ENCODE measurements at regions not wholly inside any gene's neighbourhood (a gene's known extent, or its start where the extent isn't known, plus 50 kb on each side); places are given as distances from the start of the nearest gene placed in this dataset.

DNA sequence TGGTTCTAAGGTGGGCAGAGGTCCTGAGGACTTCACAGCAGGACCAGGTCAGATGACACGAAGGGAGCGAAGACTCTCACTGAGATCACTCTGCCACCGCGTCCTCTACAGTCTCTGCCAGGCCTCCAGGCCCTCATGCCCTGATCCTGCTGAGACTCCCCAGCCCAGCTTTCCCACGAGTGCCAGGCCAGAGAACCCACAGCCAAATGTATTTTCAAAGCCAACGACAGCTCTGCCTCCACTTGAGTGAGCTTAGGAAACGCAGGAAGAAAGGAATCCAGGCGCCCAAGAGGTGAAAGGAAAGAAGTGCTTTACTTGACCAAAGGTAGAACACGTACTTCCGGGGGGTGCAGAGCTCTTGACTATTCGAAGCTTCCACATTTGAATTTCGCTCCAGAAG, 275.0 kb downstream of the XXYLT1 start:
- H3K9me3 ChIP-seq (ENCODE audit: insufficient read depth, low read depth): no peaks in the 10 kb centered on the region
- no peaks in the 10 kb centered on the region for H4K20me1 ChIP-seq (ENCODE audit: insufficient read depth)
- BruUV-seq (replicated peaks): no TSS peak
- no peak overlapping the region for H3K27ac ChIP-seq
- intact Hi-C loops (cut with micrococcal nuclease; ENCODE audit: unreplicated experiment): no loop called here
- H3K36me3 ChIP-seq (ENCODE audit: low read depth): no peaks in the 10 kb centered on the region
- H3K4me2 ChIP-seq: no peak overlapping the region
- no peak overlapping the region for H2AFZ ChIP-seq
- H3K4me3 ChIP-seq: no peak overlapping the region
- TF ChIP-seq EZH2 (IDR thresholded peaks at IDR 0.05; ENCODE audit: low read depth): no peak
- TF ChIP-seq, protein P1, sequence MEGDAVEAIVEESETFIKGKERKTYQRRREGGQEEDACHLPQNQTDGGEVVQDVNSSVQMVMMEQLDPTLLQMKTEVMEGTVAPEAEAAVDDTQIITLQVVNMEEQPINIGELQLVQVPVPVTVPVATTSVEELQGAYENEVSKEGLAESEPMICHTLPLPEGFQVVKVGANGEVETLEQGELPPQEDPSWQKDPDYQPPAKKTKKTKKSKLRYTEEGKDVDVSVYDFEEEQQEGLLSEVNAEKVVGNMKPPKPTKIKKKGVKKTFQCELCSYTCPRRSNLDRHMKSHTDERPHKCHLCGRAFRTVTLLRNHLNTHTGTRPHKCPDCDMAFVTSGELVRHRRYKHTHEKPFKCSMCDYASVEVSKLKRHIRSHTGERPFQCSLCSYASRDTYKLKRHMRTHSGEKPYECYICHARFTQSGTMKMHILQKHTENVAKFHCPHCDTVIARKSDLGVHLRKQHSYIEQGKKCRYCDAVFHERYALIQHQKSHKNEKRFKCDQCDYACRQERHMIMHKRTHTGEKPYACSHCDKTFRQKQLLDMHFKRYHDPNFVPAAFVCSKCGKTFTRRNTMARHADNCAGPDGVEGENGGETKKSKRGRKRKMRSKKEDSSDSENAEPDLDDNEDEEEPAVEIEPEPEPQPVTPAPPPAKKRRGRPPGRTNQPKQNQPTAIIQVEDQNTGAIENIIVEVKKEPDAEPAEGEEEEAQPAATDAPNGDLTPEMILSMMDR (conservative IDR thresholded peaks at IDR 0.05): no peak
- H3F3A ChIP-seq (ENCODE audit: insufficient read depth, low read depth): no peaks in the 10 kb centered on the region
- no peaks in the 10 kb centered on the region for H3K27me3 ChIP-seq (ENCODE audit: insufficient read depth, low read depth)
- POLR2A ChIA-PET (ENCODE audit: unreplicated experiment): interaction anchor here (0.7 kb wide), 1 partner anchor 62 kb away, joined by 4 read pairs; no protein-coding TSS in a partner anchor
- no peaks in the 10 kb centered on the region for H3K79me2 ChIP-seq (ENCODE audit: low read depth)
- no peaks in the 10 kb centered on the region for H3K4me1 ChIP-seq (replicated peaks; ENCODE audit: insufficient read depth)
- no peak for DNase-seq
- CTCF ChIA-PET: no interaction called here
- no peaks in the 10 kb centered on the region for H3K9me2 ChIP-seq (ENCODE audit: insufficient read depth)

DNA sequence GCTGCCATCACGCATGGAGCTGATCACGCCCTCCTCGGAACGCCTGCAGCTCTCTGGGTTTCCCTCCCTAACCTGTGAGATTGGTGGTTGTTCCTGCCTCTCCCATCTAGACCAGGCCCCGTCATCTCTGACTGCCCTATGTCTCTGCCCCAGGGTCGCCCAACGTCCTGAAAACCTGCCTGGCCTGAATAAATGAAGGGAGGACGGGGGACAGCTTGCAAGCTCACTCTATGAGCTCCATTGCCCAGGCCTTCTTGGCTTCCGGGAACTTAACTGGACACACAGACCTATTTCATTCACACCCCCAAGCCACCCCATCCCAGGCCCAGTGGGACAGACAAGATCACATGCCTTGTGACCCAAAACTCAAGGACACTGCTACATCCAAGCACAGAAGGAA, 274.2 kb downstream of the XXYLT1 start:
- Histone ChIP-seq H4K20me1 (ENCODE audit: insufficient read depth) (no peaks in the 10 kb centered on the region), H3K4me1 (replicated peaks; ENCODE audit: insufficient read depth) (peaks cover 3% of the 10 kb centered on the region), H3K9me2 (ENCODE audit: insufficient read depth) (no peaks in the 10 kb centered on the region), H3K9me3 (ENCODE audit: insufficient read depth, low read depth) (no peaks in the 10 kb centered on the region), H3K4me3 (no peak overlapping the region), H3F3A (ENCODE audit: insufficient read depth, low read depth) (peaks cover 5% of the 10 kb centered on the region; the same call in 1 of the 2 replicates), H3K79me2 (ENCODE audit: low read depth) (no peaks in the 10 kb centered on the region), H3K36me3 (ENCODE audit: low read depth) (no peaks in the 10 kb centered on the region), H3K27me3 (ENCODE audit: insufficient read depth, low read depth) (no peaks in the 10 kb centered on the region), H3K4me2 (no peak overlapping the region), H2AFZ (no peak overlapping the region), H3K27ac (no peak overlapping the region)
- POLR2A ChIA-PET (ENCODE audit: unreplicated experiment): interaction anchor here (0.6 to 0.7 kb wide), 2 partner anchors 18 to 77 kb away, joined by 4 to 9 read pairs; no protein-coding TSS in a partner anchor
- BruUV-seq (replicated peaks): no TSS peak
- DNase-seq: no peak
- TF ChIP-seq, protein P1 (conservative IDR thresholded peaks at IDR 0.05): no peak
- no peak for TF ChIP-seq EZH2 (IDR thresholded peaks at IDR 0.05; ENCODE audit: low read depth)
- intact Hi-C loops (cut with micrococcal nuclease; ENCODE audit: unreplicated experiment): no loop called here
- CTCF ChIA-PET: no interaction called here

DNA sequence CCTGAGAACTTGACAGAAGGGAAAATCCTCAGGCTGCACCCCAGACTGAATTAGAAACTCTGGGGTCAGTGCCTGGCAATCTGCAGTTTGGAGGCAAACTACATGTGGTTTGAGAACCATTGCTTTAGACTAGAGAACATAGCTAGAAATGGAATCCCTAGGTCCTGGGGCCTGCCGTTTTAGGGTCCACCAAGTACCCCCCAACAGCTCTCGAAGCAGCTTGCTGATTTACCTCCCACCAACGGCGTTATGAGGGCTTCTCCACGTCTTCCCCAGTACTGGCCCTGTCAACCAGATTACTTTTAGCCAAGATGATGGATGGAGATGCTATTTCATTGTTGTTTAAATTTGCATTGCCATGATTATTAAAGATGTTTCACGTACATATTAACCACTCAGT, 272.5 kb downstream of the XXYLT1 start:
- no peaks in the 10 kb centered on the region for H3K9me3 ChIP-seq (ENCODE audit: insufficient read depth, low read depth)
- CTCF ChIA-PET: no interaction called here
- POLR2A ChIA-PET (ENCODE audit: unreplicated experiment): no interaction called here
- no peaks in the 10 kb centered on the region for H3K36me3 ChIP-seq (ENCODE audit: low read depth)
- no peak overlapping the region for H3K4me3 ChIP-seq
- TF ChIP-seq, protein P1 (conservative IDR thresholded peaks at IDR 0.05): no peak
- no peak for TF ChIP-seq EZH2 (IDR thresholded peaks at IDR 0.05; ENCODE audit: low read depth)
- no peaks in the 10 kb centered on the region for H3K79me2 ChIP-seq (ENCODE audit: low read depth)
- H3K27me3 ChIP-seq (ENCODE audit: insufficient read depth, low read depth): no peaks in the 10 kb centered on the region
- H3K4me2 ChIP-seq: no peak overlapping the region
- intact Hi-C loops (cut with micrococcal nuclease; ENCODE audit: unreplicated experiment): no loop called here
- no TSS peak for BruUV-seq (replicated peaks)
- peaks cover 20% of the 10 kb centered on the region for H3K4me1 ChIP-seq (replicated peaks; ENCODE audit: insufficient read depth)
- no peak overlapping the region for H3K27ac ChIP-seq
- peaks cover 14% of the 10 kb centered on the region; the same call in 1 of the 2 replicates for H3F3A ChIP-seq (ENCODE audit: insufficient read depth, low read depth)
- no peak overlapping the region for H2AFZ ChIP-seq
- no peaks in the 10 kb centered on the region for H4K20me1 ChIP-seq (ENCODE audit: insufficient read depth)
- no peak for DNase-seq
- no peaks in the 10 kb centered on the region for H3K9me2 ChIP-seq (ENCODE audit: insufficient read depth)
